Karpas-422 (cell line): ENCODE measurements at regions not wholly inside any gene's neighbourhood (a gene's known extent, or its start where the extent isn't known, plus 50 kb on each side); places are given as distances from the start of the nearest gene placed in this dataset.
"Not testable (repeated sequence)": the region's sequence is repeated elsewhere in the genome, so short reads cannot be mapped to it uniquely, and the experiment has no call there.

Experiments used
- DNase-seq: peaks from one replicate; pipeline ENCODE4 v3.0.0-alpha.2; 2015
- H2AFZ ChIP-seq: fragments of 200-600 bp; sonication (generic); 2 replicates; pipeline ENCODE4 v1.6.1; 2014; ENCODE audit warnings: antibody characterized with exemption, low read length, mixed read lengths
- H3K27ac ChIP-seq: fragments of 200-600 bp; sonication (generic); 2 replicates; pipeline ENCODE4 v1.5.1; 2014; ENCODE audit warnings: mild to moderate bottlenecking, low read length, moderate library complexity
- H3K27me3 ChIP-seq: fragments of 200-600 bp; sonication (generic); 2 replicates; pipeline ENCODE4 v1.6.1; 2014; ENCODE audit warnings: low read length, mixed read lengths
- H3K36me3 ChIP-seq: fragments of 200-600 bp; sonication (generic); 2 replicates; pipeline ENCODE4 v1.6.1; 2014; ENCODE audit warnings: low read length, mixed read lengths; ENCODE audit not compliant: insufficient read depth
- H3K4me1 ChIP-seq: fragments of 200-600 bp; sonication (generic); 2 replicates; pipeline ENCODE4 v1.6.1; 2014; ENCODE audit warnings: mild to moderate bottlenecking, low read length, mixed read lengths
- H3K4me2 ChIP-seq: fragments of 200-600 bp; sonication (generic); 2 replicates; pipeline ENCODE4 v1.6.1; 2014; ENCODE audit warnings: low read length, low read depth, mild to moderate bottlenecking; ENCODE audit not compliant: poor library complexity, severe bottlenecking
- H3K4me3 ChIP-seq: fragments of 200-600 bp; sonication (generic); 2 replicates; pipeline ENCODE4 v1.5.1; 2014; ENCODE audit warnings: mild to moderate bottlenecking, antibody characterized with exemption, low read length, mixed read lengths
- H3K79me2 ChIP-seq: fragments of 200-600 bp; sonication (generic); 2 replicates; pipeline ENCODE4 v1.6.1; 2014; ENCODE audit warnings: mild to moderate bottlenecking, low read length, mixed read lengths
- H3K9ac ChIP-seq: fragments of 200-600 bp; sonication (generic); 2 replicates; pipeline ENCODE4 v1.6.0; 2014; ENCODE audit warnings: low read length
- H3K9me2 ChIP-seq: fragments of 200-600 bp; sonication (generic), shearing (Covaris generic); replicated peaks from 2 replicates; pipeline ENCODE4 v1.6.0; 2014; ENCODE audit warnings: mild to moderate bottlenecking, low read length, moderate library complexity; ENCODE audit not compliant: insufficient read depth
- H3K9me3 ChIP-seq: fragments of 300-700, 200-600 bp; sonication (generic); 2 replicates; pipeline ENCODE4 v1.6.1; 2014; ENCODE audit warnings: low read length, mixed read lengths
- H4K20me1 ChIP-seq: fragments of 200-600 bp; sonication (generic); 2 replicates; pipeline ENCODE4 v1.6.1; 2014; ENCODE audit warnings: mild to moderate bottlenecking, antibody characterized with exemption, low read length, low read depth; ENCODE audit not compliant: insufficient read depth

- Histone ChIP-seq H3K27ac (no peak overlapping the region), H3K4me3 (no peak overlapping the region), H3K4me2 (no peak overlapping the region), H3K9ac (no peak overlapping the region), H2AFZ (no peak overlapping the region), H3K4me1 (peaks cover 36% of the 10 kb centered on the region), H3K27me3 (no peaks in the 10 kb centered on the region; the same call in 1 of the 2 replicates), H4K20me1 (no peaks in the 10 kb centered on the region; the same call in 1 of the 2 replicates), H3K9me3 (no peaks in the 10 kb centered on the region; the same call in 1 of the 2 replicates), H3K36me3 (no peaks in the 10 kb centered on the region), H3K9me2 (no peaks in the 10 kb centered on the region), H3K79me2 (no peaks in the 10 kb centered on the region)
- DNase-seq: peak; percentile 42
These were observed 96.4 kb downstream of the TPRA1 start for GRCh38 chr3:127493924-127494646.

- peaks cover 36% of the 10 kb centered on the region for H3K4me1 ChIP-seq
- H3K9me3 ChIP-seq: no peaks in the 10 kb centered on the region; the same call in 1 of the 2 replicates
- no peak overlapping the region for H2AFZ ChIP-seq
- H3K27me3 ChIP-seq: peaks cover 3% of the 10 kb centered on the region; the same call in 1 of the 2 replicates
- H3K79me2 ChIP-seq: no peaks in the 10 kb centered on the region
- H3K4me3 ChIP-seq: no peak overlapping the region
- H3K36me3 ChIP-seq: no peaks in the 10 kb centered on the region
- H3K4me2 ChIP-seq: no peak overlapping the region
- H4K20me1 ChIP-seq: no peaks in the 10 kb centered on the region; the same call in 1 of the 2 replicates
- DNase-seq: peak; percentile 4
- H3K9ac ChIP-seq: no peak overlapping the region
- no peaks in the 10 kb centered on the region for H3K9me2 ChIP-seq
- no peak overlapping the region for H3K27ac ChIP-seq
These were observed 98.1 kb downstream of the TPRA1 start for GRCh38 chr3:127492426-127492825.

- H4K20me1 ChIP-seq: no peaks in the 10 kb centered on the region; the same call in 1 of the 2 replicates
- no peak overlapping the region for H3K9ac ChIP-seq
- peak; percentile 29 for DNase-seq
- H3K4me1 ChIP-seq: peaks cover 36% of the 10 kb centered on the region
- no peaks in the 10 kb centered on the region; the same call in 1 of the 2 replicates for H3K9me3 ChIP-seq
- H3K9me2 ChIP-seq: no peaks in the 10 kb centered on the region
- no peak overlapping the region for H3K27ac ChIP-seq
- H3K36me3 ChIP-seq: no peaks in the 10 kb centered on the region
- no peak overlapping the region for H2AFZ ChIP-seq
- peaks cover 3% of the 10 kb centered on the region; the same call in 1 of the 2 replicates for H3K27me3 ChIP-seq
- no peaks in the 10 kb centered on the region for H3K79me2 ChIP-seq
- H3K4me3 ChIP-seq: no peak overlapping the region
- H3K4me2 ChIP-seq: no peak overlapping the region
These were observed 98.6 kb downstream of the TPRA1 start for GRCh38 chr3:127491909-127492308.

- no peaks in the 10 kb centered on the region for H3K79me2 ChIP-seq
- peak overlapping the region; percentile 34 for H3K4me2 ChIP-seq
- no peaks in the 10 kb centered on the region; the same call in 1 of the 2 replicates for H4K20me1 ChIP-seq
- peak; percentile 33 for DNase-seq
- no peaks in the 10 kb centered on the region; the same call in 1 of the 2 replicates for H3K9me3 ChIP-seq
- no peak overlapping the region for H2AFZ ChIP-seq
- no peak overlapping the region for H3K27ac ChIP-seq
- no peaks in the 10 kb centered on the region for H3K36me3 ChIP-seq
- H3K27me3 ChIP-seq: peaks cover 3% of the 10 kb centered on the region; the same call in 1 of the 2 replicates
- H3K4me1 ChIP-seq: peaks cover 36% of the 10 kb centered on the region
- H3K9ac ChIP-seq: no peak overlapping the region
- no peak overlapping the region for H3K4me3 ChIP-seq
- no peaks in the 10 kb centered on the region for H3K9me2 ChIP-seq
These were observed 99.2 kb downstream of the TPRA1 start for GRCh38 chr3:127491323-127491722.

GRCh38 chr3:127491024-127491305 is 99.6 kb downstream of the TPRA1 start:
- H3K9me2 ChIP-seq, H3K9ac ChIP-seq, H3K27ac ChIP-seq, H3K9me3 ChIP-seq, H3K36me3 ChIP-seq, H3K79me2 ChIP-seq, H3K4me3 ChIP-seq, H3K27me3 ChIP-seq, H2AFZ ChIP-seq, H4K20me1 ChIP-seq, DNase-seq: not testable (repeated sequence)
- Histone ChIP-seq H3K4me2 (peak overlapping the region; percentile 34), H3K4me1 (peaks cover 36% of the 10 kb centered on the region)

- Histone ChIP-seq H3K4me2 (peak overlapping the region; percentile 34), H3K79me2 (no peaks in the 10 kb centered on the region), H3K9me3 (no peaks in the 10 kb centered on the region; the same call in 1 of the 2 replicates), H3K4me3 (no peak overlapping the region), H2AFZ (no peak overlapping the region), H3K36me3 (no peaks in the 10 kb centered on the region), H3K27ac (no peak overlapping the region), H3K9ac (no peak overlapping the region), H3K4me1 (peaks cover 36% of the 10 kb centered on the region), H3K27me3 (peaks cover 3% of the 10 kb centered on the region; the same call in 1 of the 2 replicates), H3K9me2 (no peaks in the 10 kb centered on the region), H4K20me1 (no peaks in the 10 kb centered on the region; the same call in 1 of the 2 replicates)
- DNase-seq: peak; percentile 79
These were observed 100.1 kb downstream of the TPRA1 start for GRCh38 chr3:127490271-127491023.

- Histone ChIP-seq H3K4me1 (peaks cover 35% of the 10 kb centered on the region), H4K20me1 (no peaks in the 10 kb centered on the region; the same call in 1 of the 2 replicates), H3K4me3 (no peak overlapping the region), H2AFZ (no peak overlapping the region), H3K4me2 (no peak overlapping the region), H3K27me3 (peaks cover 3% of the 10 kb centered on the region; the same call in 1 of the 2 replicates), H3K79me2 (no peaks in the 10 kb centered on the region), H3K27ac (no peak overlapping the region), H3K9ac (no peak overlapping the region), H3K9me2 (no peaks in the 10 kb centered on the region), H3K36me3 (no peaks in the 10 kb centered on the region), H3K9me3 (no peaks in the 10 kb centered on the region; the same call in 1 of the 2 replicates)
- no peak for DNase-seq
These were observed 101.2 kb downstream of the TPRA1 start for GRCh38 chr3:127489357-127489756.

GRCh38 chr3:127488740-127489139 is 101.8 kb downstream of the TPRA1 start:
- Histone ChIP-seq H3K79me2 (no peaks in the 10 kb centered on the region), H3K4me3 (no peak overlapping the region), H2AFZ (no peak overlapping the region), H3K4me1 (peaks cover 29% of the 10 kb centered on the region), H3K4me2 (no peak overlapping the region), H3K36me3 (no peaks in the 10 kb centered on the region), H3K27me3 (peaks cover 3% of the 10 kb centered on the region; the same call in 1 of the 2 replicates), H4K20me1 (no peaks in the 10 kb centered on the region; the same call in 1 of the 2 replicates), H3K27ac (no peak overlapping the region), H3K9me2 (no peaks in the 10 kb centered on the region), H3K9ac (no peak overlapping the region), H3K9me3 (no peaks in the 10 kb centered on the region; the same call in 1 of the 2 replicates)
- DNase-seq: no peak
